HG03558 (cell line): ENCODE measurements at regions not wholly inside any gene's neighbourhood (a gene's known extent, or its start where the extent isn't known, plus 50 kb on each side); places are given as distances from the start of the nearest gene placed in this dataset.
"Not testable (repeated sequence)": the region's sequence is repeated elsewhere in the genome, so short reads cannot be mapped to it uniquely, and the experiment has no call there.

Source experiments
- ATAC-seq: cut with Tn5 transposase; IDR thresholded peaks from one replicate; pipeline ENCODE4 v1.9.1; 2021; ENCODE audit warnings: moderate number of reproducible peaks; ENCODE audit not compliant: unreplicated experiment; ENCODE audit errors: extremely low read depth

DNA sequence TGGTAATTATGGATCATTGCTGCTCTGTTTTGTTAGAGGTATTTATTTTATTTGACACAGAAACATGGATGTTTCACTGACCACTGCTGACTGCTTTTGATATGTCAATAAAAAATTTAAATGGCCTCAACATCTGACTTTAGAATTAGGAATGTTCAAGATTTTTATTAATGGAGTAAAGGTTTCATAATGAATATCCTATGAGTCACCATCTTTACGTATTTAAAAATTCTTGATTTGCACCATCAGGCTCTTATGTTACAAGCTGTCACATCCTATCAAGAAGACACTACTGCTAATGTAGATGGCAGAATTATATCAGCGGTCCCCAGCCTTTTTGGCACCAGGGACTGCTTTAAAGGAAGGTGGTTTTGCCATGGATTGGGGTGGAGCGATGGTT, 578.7 kb upstream of the NRP1 start:
- ATAC-seq = no peak

DNA sequence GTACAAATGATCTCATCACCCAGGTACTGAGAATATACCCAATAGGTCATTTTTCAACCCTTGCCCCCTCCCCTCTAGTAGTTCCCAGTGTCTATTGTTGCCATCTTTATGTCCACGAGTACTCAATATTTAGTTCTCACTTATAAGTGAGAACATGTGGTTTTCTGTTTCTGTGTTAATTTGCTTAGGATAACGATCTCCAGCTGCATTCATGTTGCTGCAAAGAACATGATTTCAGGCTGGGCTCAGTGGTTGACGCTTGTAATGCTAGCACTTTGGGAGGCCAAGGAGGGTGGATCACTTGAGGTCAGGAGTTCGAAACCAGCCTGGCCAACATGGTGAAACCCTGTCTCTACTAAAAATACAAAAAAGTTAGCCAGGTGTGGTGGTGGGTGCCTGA, 575.0 kb upstream of the NRP1 start:
- not testable (repeated sequence) for ATAC-seq

DNA sequence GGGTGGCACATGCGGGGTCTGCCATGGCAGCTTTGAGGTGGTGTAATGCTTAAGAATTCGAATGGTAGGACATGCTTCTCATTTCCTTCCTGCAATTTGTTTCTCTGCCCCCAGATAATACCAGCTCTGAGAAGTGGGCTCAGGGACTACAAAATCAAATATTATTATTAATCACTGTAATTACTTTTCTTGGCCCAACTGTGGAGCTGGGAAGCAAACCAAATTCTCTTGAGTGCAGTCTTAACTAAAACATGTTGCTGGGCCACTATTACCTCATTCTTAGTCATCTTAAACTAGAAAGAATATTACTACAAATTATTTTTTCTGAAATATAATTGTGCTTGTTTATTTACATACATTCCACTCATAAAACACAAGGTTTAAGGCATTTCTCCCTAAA, 566.7 kb upstream of the NRP1 start:
- ATAC-seq = no peak

DNA sequence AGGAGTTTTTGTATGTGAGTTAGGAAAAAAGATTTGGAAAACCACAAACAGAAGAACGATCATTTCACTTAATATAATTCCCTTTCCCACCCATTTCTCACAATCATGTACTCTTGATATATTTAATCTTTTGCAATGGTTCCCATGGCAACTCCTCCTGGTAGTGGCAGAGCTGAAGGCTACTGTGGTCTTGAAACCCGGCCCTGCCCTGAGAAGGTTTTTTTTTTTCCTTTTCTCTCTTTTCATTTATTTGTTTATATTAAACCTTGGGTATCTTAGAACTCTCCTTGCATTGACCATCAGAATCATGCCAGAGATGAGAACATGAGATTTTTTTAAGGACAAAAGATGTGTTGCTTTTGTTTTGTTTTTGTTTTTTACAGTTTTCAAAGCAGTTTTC, 566.1 kb upstream of the NRP1 start:
- no peak for ATAC-seq

GRCh38 chr10:33899578-33900531, 565.4 kb upstream of the NRP1 start:
- no peak for ATAC-seq

DNA sequence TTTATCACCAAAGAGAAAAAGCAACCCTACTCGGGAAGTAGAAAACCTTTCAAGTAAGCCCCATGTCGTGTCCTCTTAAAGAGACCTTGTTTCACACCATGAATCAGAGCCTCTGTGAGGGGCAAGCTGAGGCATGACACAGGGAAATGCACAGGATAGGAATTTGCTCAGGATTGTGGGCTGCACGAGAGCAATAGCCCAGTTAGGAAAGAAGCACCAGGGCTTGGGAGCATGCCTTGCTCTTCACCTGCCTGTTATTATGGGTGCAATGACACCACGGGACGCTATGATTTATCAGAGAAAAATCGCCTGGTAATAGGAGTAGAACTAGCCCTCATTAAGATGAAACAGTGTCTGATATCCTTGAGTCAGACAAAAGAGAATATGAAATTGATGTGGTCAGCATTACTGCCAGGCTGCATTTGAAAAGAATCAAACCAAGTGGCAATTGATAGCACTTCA, 562.9 kb upstream of the NRP1 start:
- no peak for ATAC-seq

DNA sequence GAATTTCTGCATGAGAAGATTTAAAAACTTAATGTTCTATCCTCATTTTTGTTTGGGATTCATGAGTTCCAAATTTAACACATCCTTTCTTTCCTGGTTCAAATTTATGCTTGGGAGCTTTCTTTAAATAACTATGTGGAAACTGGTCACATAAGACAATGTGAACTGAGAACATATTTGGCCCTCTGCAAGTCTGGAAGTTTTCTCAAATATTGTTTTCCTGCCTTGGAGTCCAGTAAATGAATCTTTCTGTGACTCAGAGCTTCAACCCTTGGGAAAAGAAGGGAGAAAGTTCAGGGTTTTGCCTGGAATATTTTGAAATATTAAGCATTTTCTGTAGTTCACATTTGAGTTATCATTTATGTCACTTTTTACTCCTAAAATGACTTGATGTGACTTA, 559.0 kb upstream of the NRP1 start:
- ATAC-seq = no peak

DNA sequence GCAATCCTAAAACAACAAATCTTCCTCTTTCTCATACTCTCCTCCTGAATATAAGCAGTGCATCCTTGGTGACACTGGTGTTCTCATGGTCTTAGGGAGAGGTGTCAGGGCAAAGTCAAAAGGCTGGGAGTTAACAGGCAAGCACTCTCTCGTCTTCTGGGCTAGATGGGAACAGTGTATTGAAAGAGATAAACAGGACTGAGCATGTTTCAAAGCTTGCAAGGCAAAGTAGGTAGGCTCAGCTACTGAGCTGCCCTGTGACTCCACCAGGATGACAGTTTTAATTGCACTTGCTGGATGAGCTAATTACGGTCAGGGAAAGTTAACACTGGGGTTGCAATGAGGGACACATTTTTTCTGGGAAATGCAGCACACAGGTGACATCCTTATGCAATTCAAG, 554.9 kb upstream of the NRP1 start:
- ATAC-seq = no peak

GRCh38 chr10:33887188-33887587, 552.7 kb upstream of the NRP1 start:
- ATAC-seq = no peak

DNA sequence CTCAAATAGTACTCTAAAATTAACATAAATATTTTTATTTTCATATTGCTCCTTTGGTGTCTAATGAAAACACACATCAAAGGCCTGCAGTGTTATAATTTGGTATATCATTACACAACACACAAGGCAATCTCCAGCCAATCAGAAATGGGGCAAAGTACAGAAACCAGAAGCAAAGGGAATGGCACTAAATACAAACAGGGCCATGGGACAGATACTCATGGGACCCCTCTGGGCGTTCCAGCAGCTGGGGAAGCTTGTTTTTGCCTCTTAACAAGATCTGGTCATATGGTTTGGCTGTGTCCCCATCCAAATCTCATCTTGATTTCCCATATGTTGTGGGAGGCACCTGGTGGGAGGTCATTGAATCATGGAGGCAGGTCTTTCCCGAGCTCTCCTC, 551.8 kb upstream of the NRP1 start:
- ATAC-seq = no peak

GRCh38 chr10:33884604-33885003, 550.1 kb upstream of the NRP1 start:
- ATAC-seq = no peak

GRCh38 chr10:33883881-33884280, 549.4 kb upstream of the NRP1 start:
- ATAC-seq = no peak

DNA sequence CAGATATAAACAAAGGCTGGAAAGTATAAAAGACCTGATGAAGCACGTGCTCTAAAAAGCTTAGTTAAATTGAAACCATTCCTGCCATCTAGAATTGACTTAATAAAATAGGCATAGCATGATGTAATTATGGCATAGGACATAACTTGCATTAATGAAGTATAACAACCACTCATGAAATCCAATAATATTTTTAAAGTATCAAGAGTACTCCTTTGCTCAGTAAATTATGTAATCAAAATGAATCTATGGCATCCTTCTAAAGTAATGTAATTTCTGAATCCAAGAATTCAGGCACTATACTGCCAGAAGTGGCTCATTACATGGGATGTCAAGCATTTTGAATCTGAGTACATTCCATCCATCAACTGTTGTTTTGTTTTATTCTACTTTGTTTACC, 548.5 kb upstream of the NRP1 start:
- no peak for ATAC-seq

DNA sequence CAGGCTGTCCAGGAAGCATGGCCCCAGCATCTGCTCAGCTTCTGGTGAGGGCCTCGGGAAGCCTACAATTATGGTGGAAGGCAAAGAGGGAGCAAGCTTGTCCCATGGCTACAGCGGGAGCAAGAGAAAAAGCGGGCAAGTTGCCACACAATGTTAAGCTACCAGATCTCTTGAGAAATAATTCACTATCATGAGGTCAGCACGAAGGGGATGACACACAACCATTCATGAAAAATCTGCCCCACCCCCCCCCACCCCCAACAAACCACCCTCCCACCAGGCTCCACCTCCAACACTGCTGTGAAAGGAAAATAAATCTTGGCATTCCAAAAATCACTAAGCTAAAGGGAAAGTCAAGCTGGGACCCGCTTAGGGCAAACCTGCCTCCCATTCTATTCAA, 545.8 kb upstream of the NRP1 start:
- ATAC-seq = no peak

DNA sequence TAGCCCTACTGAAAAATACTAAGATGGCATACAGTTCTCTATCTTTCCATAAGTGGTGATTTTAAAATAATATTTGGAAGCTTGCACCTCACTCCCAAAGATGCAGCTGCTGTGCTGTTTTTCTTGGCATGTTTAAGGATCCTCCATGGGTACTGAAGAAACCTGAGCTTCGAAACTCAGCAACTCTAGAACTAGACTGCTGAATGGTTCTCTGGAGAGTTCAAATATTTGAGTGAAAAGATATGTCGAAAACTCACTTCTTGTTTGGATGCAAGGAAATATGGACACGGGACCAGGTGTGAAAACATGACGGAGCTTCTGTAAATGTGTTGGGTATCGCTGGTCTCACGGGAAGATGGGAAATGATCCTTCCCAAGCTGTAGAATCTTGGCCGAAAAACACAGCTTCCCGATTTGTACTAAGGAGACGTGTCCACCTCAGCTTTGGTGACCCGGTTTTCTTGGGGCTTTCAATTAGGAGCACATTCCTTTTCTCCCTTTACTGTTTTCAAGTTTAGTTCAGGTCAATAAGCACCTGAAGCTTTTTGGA, 543.8 kb upstream of the NRP1 start:
- no peak for ATAC-seq

DNA sequence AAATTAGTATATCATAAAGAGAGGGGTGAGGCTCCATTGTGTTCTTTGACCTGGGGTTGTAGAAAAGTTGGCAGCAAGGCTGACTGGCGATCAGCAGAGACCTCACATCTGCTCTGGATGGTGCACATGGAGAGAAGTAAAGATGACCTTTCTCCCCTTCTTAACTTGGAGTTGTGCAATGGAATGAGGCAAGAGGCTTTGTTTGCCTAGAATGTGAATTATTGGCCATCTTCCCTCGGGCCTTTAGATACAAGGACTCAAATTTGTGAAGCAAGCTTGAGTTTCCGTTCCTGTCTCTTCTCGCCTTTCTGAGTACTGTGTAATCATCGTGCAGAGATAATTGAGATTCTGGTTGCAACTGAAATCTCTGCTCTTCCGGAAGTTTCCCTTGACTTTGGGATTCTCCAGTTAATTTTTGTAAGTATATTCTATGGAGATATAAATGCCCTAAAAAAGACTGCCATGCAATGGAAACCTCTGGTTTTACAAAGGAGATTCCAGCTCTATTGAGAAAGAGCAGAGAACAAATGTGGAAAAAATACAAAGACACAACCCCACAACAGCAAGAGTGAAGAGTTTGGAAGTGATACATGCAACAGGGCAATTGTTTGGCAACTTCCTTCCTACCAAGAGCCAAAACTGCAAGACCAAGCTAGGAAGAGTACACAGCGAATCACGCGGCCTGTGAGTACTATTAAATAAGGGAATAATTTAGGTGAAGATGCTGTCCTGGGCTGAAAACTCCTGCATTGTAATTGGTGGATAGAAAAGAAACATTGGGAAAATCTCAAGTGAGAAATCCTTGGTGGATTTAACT, 542.3 kb upstream of the NRP1 start:
- ATAC-seq = no peak

DNA sequence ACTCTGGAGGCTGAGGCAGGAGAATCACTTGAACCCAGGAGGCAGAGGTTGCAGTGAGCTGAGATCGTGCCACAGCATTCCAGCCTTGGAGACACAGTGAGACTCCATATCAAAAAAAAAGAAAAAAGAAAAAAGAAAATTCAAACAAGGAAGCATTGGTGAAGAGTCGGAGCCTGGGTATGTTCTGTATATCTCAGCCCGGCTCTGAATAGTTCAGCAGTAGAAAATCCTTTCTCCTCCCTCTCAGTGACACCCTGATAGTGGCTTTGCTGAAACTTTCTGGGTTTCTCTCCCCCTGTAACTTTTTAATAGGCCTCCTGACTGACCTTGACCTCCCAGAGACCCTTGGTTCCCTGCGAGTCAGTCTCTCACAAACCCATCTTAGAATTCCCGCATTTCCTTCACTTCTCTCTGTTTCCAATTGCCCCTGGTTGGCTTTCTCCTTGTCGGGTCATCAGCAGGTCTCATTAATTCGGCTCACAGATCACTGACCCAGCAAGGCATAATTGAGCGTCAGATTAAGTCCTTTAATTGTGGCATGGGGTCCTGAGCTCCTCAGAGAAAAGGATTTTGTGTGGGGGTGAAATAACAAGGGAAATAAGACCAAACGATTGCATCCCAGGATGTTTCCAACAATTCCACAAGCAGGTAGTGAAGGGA, 541.6 kb upstream of the NRP1 start:
- no peak for ATAC-seq

DNA sequence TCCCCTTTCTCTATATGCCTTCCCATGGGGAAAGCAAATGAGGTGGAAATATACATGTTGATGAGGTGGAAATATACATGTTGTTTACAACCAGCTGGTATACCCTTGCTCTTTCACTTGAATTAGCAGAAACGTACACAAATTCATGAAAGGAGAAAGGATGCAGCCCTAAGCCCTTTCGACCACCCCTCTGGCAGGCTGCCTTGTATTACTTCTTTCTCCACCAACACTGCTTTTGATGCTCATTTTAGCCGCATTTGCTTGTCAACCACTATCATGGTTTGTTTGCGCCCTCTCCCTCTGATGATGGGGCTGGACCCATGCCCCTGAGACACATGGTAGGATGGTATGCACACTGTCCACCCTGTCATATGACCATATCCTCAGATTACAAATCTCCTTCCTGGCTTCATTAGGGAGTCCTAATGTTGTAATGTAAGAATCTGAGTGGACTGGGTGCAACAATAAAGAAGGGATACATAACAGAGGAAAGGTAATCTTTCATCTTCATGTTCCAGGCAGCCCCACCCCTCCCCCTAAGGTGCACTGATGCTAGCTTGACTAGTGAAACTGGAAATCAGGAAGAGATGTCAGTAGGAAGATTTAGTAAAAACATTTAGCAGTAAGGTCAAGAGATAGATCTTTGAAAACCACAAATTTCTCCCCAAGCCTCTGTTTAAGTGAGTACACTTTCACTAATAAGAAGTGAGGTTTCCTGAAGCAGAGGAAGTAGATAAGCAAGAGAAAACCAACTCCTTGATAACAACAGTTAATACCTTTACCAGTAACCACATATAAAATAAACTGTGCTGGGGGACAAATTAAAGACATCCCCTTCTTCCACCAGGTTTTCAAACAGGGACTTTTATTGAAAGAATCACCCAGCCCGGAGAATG, 536.8 kb upstream of the NRP1 start:
- ATAC-seq = no peak

DNA sequence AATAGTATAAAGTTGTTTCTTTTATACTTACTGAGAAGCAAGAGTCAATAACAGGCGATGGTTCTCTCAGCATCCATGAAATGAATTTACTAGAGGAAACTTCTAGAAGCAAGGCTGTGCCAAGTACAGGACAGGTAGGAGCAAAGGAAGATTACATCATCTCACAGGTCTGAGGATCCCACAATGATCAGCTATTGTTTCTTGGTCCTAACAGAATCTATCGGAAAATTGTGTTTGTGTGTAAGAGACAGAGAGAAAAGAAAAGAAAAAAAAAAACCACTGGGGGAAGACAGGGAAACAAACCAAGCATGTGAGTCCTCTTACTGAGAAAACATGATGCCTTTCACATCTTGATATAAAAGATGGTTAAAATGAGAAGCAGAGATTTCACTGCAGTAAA, 535.0 kb upstream of the NRP1 start:
- ATAC-seq = no peak

DNA sequence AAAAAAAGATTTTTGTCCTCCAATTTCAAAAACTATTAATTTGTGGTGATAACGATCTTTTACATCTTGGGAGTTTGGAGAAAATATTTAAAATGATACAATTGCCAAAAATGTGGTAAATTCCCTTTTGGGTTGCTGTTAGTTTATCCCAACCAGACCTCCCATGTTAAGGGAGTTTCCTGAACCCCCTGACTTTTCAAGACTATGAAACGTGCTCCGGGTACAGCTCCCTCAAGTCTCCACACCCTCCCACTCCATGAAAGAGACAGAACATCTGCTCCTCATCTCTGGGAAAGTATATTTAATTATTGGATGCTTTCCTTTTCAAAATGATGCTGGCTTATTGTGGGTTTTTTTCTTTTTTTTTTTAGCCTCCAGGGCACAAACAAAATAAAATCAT, 534.6 kb upstream of the NRP1 start:
- ATAC-seq = no peak
